ENCODE measurements at regions not wholly inside any gene's neighbourhood (a gene's known extent, or its start where the extent isn't known, plus 50 kb on each side); places are given as distances from the start of the nearest gene placed in this dataset.
"Not testable (repeated sequence)": the region's sequence is repeated elsewhere in the genome, so short reads cannot be mapped to it uniquely, and the experiment has no call there.

DNA sequence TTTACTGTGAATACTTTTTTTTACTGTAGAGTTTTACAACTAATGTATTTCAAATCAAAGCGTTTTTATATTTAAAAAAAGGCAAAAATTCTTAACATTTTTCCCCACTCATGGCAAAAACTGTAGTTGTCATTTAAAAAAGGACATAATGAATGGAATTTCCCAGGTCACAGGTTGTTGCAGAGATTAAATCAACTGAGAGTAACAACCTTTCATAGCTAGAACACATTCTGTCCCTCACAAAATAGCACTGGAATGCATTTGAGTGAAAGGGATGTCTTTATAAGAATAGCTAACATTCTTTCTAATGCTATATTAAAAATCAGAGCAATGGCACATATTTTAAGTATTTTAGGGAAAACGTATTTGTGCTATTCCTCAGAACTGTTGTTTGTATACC lies 1393.3 kb upstream of the ATXN8OS start:
- FAIRE-seq (no peak), DNase-seq (ENCODE audit: insufficient read length, low spot score) (no peak)
- TF ChIP-seq SPI1 (IDR thresholded peaks at IDR 0.05; ENCODE audit: low read depth, low read length) (no peak), TAF1 (IDR thresholded peaks at IDR 0.05; ENCODE audit: low read depth, low read length) (no peak), POU2F2 (IDR thresholded peaks at IDR 0.05; ENCODE audit: low read depth, low read length) (no peak)

DNA sequence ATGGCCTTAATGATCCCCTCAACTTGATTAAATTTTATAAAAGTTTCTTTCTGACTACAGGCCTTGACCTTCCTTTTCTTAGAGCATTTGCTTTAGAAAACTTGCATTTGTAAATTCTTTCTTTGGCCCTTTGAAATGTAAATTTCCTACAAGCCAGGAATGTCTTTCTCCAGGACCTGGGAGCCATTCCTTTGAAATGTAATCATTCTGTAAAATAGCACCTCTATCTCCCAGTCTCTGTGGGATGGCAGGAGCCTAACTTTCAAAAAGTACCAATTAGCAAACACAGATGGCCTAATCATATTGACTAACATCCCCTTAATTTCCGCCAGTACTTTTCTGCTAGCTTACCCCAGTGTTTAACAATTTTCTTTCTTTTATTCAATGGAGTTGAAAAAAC lies 1394.2 kb upstream of the ATXN8OS start:
- FAIRE-seq: no peak
- TF ChIP-seq SPI1 (IDR thresholded peaks at IDR 0.05; ENCODE audit: low read depth, low read length) (no peak), POLR2A (IDR thresholded peaks at IDR 0.05; ENCODE audit: low read depth, low read length) (no peak)
- DNase-seq (ENCODE audit: insufficient read length, low spot score): no peak

DNA sequence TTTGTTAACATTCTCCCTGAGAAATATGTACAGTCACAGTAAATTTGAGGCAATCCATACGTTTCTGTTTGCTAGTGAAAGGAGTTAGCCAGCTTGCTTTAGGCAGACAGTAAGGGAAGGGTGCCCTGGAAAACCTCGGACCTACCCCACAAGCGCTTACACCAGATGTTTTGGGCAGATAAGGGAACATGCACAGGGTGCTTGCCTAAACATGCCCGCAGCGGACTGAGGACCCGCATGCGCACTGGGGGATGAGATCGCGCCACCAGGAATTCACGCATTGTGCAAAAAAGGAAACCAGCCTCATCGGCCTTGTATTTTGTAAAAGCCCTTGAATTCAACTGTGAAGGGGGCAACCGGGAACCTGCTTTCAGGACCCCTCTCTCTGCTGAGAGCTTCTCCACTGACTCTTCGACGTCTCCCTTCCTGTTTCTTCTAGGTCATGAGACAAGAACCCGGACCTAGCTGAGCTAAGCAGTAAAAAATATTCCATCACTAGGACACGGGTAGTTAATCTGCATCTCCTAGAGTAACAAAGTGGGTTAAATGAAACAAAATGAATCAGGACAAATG lies 1399.2 kb upstream of the ATXN8OS start:
- FAIRE-seq: no peak
- DNase-seq (ENCODE audit: insufficient read length, low spot score): no peak
- TF ChIP-seq POLR2AphosphoS5 (IDR thresholded peaks at IDR 0.05; ENCODE audit: low read depth, low read length): no peak
- no peak for TF ChIP-seq PAX5 (IDR thresholded peaks at IDR 0.05; ENCODE audit: insufficient read depth, low read length, severe bottlenecking)
- TF ChIP-seq TAF1 (IDR thresholded peaks at IDR 0.05; ENCODE audit: low read depth, low read length): no peak
- no peak for TF ChIP-seq POLR2A (IDR thresholded peaks at IDR 0.05; ENCODE audit: low read depth, low read length)
- no peak for TF ChIP-seq POU2F2 (IDR thresholded peaks at IDR 0.05; ENCODE audit: low read depth, low read length)
- TF ChIP-seq SPI1 (IDR thresholded peaks at IDR 0.05; ENCODE audit: low read depth, low read length): no peak

DNA sequence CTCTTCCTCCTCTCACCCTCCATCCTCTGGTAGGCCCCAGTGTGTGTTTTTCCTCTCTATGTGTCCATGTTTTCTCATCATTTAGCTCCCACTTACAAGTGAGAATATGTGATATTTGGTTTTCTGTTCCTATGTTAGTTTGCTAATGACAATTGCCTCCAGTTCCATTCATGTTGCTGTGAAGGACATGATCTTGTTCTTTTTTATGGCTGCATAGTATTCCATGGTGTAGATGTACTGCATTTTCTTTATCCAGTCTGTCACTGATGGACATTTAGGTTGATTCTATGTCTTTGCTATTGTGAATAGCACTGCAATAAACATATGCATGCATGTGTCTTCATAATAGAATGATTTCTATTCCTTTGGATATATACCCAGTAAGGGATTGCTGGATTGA lies 1401.6 kb upstream of the ATXN8OS start:
- FAIRE-seq; DNase-seq (ENCODE audit: insufficient read length, low spot score): not testable (repeated sequence)

DNA sequence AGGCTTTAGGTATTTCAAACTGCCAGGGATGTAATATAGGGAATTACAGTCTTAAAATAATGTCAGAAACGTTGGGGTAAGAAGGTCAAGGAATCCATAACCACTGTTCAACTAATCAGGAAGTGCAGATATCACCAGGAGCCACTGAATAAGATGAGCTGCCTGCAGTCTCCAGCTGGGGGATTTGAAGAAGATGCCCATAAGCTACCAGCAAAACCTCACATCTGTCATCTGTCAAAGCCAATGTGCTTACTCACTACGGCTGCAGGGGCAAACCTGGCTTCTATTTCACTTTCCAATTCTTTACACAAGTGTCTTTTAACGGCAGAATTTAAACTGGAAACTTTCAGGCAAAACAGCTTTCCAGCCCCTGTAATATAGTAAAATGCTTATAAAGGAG lies 1410.1 kb upstream of the ATXN8OS start:
- DNase-seq (ENCODE audit: insufficient read length, low spot score): no peak
- TF ChIP-seq PAX5 (IDR thresholded peaks at IDR 0.05; ENCODE audit: insufficient read depth, low read length, severe bottlenecking): no peak
- TF ChIP-seq POU2F2 (IDR thresholded peaks at IDR 0.05; ENCODE audit: low read depth, low read length): no peak
- TF ChIP-seq POLR2AphosphoS5 (IDR thresholded peaks at IDR 0.05; ENCODE audit: low read depth, low read length): no peak
- no peak for TF ChIP-seq SPI1 (IDR thresholded peaks at IDR 0.05; ENCODE audit: low read depth, low read length)
- no peak for TF ChIP-seq TAF1 (IDR thresholded peaks at IDR 0.05; ENCODE audit: low read depth, low read length)
- TF ChIP-seq POLR2A (IDR thresholded peaks at IDR 0.05; ENCODE audit: low read depth, low read length): no peak
- no peak for FAIRE-seq

DNA sequence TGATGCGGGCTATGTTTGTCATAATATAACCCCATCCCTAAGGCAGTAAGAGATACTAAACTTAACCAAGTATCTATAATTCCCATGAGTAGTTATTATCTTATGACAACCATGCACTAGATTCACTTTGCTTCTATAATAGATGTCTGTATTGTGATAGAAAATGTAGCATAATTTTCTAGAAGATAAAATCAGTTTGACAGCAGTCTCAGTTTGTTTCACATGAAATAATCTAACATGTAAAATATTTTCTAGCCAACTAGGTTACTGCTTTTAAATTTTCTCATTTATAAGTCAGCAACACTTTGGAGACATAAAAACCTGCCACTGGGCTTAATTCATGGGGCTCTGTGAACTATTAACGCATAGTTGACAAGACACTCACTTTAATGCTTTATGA lies 1410.7 kb upstream of the ATXN8OS start:
- TF ChIP-seq POLR2A (IDR thresholded peaks at IDR 0.05; ENCODE audit: low read depth, low read length): no peak
- no peak for TF ChIP-seq TAF1 (IDR thresholded peaks at IDR 0.05; ENCODE audit: low read depth, low read length)
- TF ChIP-seq POLR2AphosphoS5 (IDR thresholded peaks at IDR 0.05; ENCODE audit: low read depth, low read length): no peak
- TF ChIP-seq PAX5 (IDR thresholded peaks at IDR 0.05; ENCODE audit: insufficient read depth, low read length, severe bottlenecking): no peak
- DNase-seq (ENCODE audit: insufficient read length, low spot score) (no peak), FAIRE-seq (no peak)

DNA sequence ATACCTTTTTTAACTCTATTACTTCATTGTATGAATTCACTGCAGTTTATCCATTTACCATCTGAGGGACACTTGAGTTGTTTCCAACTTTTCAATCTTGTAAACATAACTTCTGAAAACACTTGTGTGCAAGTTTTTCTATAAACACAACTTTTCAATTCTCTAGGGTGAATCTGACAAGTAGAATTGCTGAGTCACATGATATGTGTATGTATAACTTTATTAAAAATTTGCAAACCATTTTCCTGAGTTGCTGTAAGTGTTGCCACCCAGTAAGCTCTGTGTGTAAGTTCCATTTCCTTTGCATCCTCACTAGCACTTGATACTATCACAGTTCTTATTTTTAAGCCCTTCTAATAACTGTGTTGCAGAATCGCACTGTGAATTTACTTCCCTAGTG lies 1415.6 kb upstream of the ATXN8OS start:
- TF ChIP-seq SPI1 (IDR thresholded peaks at IDR 0.05; ENCODE audit: low read depth, low read length) (no peak), POLR2AphosphoS5 (IDR thresholded peaks at IDR 0.05; ENCODE audit: low read depth, low read length) (no peak), TAF1 (IDR thresholded peaks at IDR 0.05; ENCODE audit: low read depth, low read length) (no peak), POLR2A (IDR thresholded peaks at IDR 0.05; ENCODE audit: low read depth, low read length) (no peak), PAX5 (IDR thresholded peaks at IDR 0.05; ENCODE audit: insufficient read depth, low read length, severe bottlenecking) (no peak), POU2F2 (IDR thresholded peaks at IDR 0.05; ENCODE audit: low read depth, low read length) (no peak)
- DNase-seq (ENCODE audit: insufficient read length, low spot score): no peak
- FAIRE-seq: no peak

DNA sequence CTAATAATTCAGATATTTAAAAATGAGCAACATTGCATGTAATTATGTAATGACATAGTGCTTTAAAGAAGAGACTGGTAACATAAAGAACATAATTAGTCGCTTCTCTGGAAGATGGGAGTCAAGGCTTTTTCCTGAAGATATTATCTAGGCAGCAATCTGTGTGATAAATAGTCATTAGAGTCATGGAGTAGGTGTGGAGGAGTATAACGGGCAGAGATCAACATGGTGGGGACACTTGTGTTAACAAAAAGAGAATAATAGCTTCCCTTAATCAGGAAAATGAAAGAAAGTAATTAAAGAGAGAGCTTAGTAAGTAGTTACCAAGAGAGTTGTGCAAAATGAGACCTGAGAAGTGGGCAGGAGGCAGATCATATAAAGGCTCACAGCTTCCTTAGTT lies 1417.1 kb upstream of the ATXN8OS start:
- TF ChIP-seq PAX5 (IDR thresholded peaks at IDR 0.05; ENCODE audit: insufficient read depth, low read length, severe bottlenecking): no peak
- no peak for TF ChIP-seq SPI1 (IDR thresholded peaks at IDR 0.05; ENCODE audit: low read depth, low read length)
- no peak for TF ChIP-seq POLR2A (IDR thresholded peaks at IDR 0.05; ENCODE audit: low read depth, low read length)
- TF ChIP-seq TAF1 (IDR thresholded peaks at IDR 0.05; ENCODE audit: low read depth, low read length): no peak
- no peak for TF ChIP-seq POLR2AphosphoS5 (IDR thresholded peaks at IDR 0.05; ENCODE audit: low read depth, low read length)
- no peak for TF ChIP-seq POU2F2 (IDR thresholded peaks at IDR 0.05; ENCODE audit: low read depth, low read length)
- no peak for DNase-seq (ENCODE audit: insufficient read length, low spot score)
- FAIRE-seq: no peak

DNA sequence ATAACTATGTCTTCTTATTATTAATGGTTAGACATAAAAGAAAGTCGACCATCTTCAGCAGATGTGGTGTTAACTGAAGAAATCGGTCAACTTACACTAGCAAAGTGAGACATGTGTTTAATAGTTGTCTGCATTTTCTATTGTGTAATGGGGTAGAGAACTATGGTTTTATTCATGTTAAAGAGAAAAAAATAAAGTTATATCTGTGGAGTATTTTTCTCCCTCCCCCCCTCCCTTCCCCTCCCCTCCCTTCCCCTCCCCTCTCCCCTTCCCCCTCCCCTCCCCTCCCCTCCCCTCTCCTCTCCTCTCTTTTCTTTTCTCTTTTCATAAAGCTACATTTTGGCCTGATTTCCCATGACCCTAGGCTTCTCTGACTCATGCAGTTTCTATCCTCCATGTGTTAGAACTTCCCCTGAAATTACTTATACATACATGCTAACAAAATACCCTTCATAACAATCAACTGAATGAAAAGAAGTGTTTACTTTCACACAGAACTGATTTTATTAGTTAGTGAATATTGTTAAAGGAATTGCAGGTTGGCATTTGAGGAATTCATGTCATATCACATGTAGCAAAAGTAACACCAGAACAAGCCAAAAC lies 1431.0 kb upstream of the ATXN8OS start:
- TF ChIP-seq PAX5 (IDR thresholded peaks at IDR 0.05; ENCODE audit: insufficient read depth, low read length, severe bottlenecking) (no peak), POU2F2 (IDR thresholded peaks at IDR 0.05; ENCODE audit: low read depth, low read length) (no peak)
- FAIRE-seq (no peak), DNase-seq (ENCODE audit: insufficient read length, low spot score) (no peak)

DNA sequence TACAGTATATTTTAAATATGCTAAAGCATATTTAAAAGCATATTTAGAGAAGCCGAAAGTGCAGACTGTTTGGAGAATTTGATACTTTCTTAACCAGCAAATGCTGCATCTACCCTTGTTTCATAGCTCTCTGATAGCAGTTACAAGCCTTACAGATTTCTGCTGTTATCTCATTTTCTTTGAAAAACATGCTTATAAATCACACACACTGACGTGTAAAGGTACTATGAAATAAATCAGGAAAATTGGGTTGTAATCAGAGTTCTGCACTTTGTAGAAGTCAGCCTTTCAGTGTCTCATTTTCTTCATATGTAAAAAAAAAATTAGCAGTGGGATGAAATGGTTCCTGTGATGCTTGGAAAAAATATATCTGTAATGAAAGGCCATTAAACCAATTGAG lies 1432.4 kb upstream of the ATXN8OS start:
- TF ChIP-seq PAX5 (IDR thresholded peaks at IDR 0.05; ENCODE audit: insufficient read depth, low read length, severe bottlenecking): no peak
- TF ChIP-seq POU2F2 (IDR thresholded peaks at IDR 0.05; ENCODE audit: low read depth, low read length): no peak
- no peak for TF ChIP-seq TAF1 (IDR thresholded peaks at IDR 0.05; ENCODE audit: low read depth, low read length)
- TF ChIP-seq POLR2A (IDR thresholded peaks at IDR 0.05; ENCODE audit: low read depth, low read length): no peak
- TF ChIP-seq POLR2AphosphoS5 (IDR thresholded peaks at IDR 0.05; ENCODE audit: low read depth, low read length): no peak
- DNase-seq (ENCODE audit: insufficient read length, low spot score) (no peak), FAIRE-seq (no peak)

DNA sequence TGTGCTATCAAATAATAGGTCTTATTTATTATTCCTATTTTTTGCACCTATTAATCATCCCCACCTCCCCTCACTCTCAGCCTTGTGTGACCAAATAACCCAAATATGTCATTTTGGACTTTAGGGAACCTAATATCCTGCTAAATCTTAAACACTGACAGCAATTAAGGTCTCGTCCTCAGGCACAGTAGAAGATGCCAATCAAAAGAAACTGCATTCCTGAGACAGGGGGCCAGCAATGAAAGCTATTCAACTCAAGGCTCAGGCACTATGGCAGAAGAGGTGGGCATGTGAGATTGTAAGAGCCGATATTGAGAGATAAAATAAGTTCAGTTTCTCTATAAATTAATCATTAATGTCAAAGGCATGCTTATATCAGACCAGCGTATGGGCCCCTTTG lies 1437.7 kb upstream of the PCDH9 start:
- FAIRE-seq (no peak), DNase-seq (ENCODE audit: insufficient read length, low spot score) (no peak)
- TF ChIP-seq PAX5 (IDR thresholded peaks at IDR 0.05; ENCODE audit: insufficient read depth, low read length, severe bottlenecking) (no peak), TAF1 (IDR thresholded peaks at IDR 0.05; ENCODE audit: low read depth, low read length) (no peak), POLR2A (IDR thresholded peaks at IDR 0.05; ENCODE audit: low read depth, low read length) (no peak), POU2F2 (IDR thresholded peaks at IDR 0.05; ENCODE audit: low read depth, low read length) (no peak), SPI1 (IDR thresholded peaks at IDR 0.05; ENCODE audit: low read depth, low read length) (no peak), POLR2AphosphoS5 (IDR thresholded peaks at IDR 0.05; ENCODE audit: low read depth, low read length) (no peak)
